IMR-90 (cell line): ENCODE measurements at regions not wholly inside any gene's neighbourhood (a gene's known extent, or its start where the extent isn't known, plus 50 kb on each side); places are given as distances from the start of the nearest gene placed in this dataset.
A peak's percentile ranks its signal among the peaks of the same experiment; 100 is the strongest.

Source experiments
- ATAC-seq: fragments of 200-7000 bp; cut with Tn5 transposase; 2 replicates; pipeline ENCODE4 v1.9.1; 2020; ENCODE audit warnings: low read depth, mild to moderate bottlenecking, moderate library complexity
- BruUV-seq: library from RNA; stranded (reverse); fragments of 400-500 nt; replicated peaks from 2 replicates; lab custom pipeline; 2021; lab: Mats Ljungman, UMichigan
- CTCF ChIA-PET: fragments of 300-600 bp; formaldehyde crosslinking; extraction: SDS; loops from one replicate; lab custom pipeline; 2021; ENCODE audit warnings: antibody characterized with exemption; lab: Yijun Ruan, JAX
- POLR2A ChIA-PET: fragments of 300-600 bp; sonication (Branson Sonifier 250); formaldehyde crosslinking; loops from one replicate; lab custom pipeline; 2022; ENCODE audit warnings: antibody characterized with exemption; ENCODE audit not compliant: unreplicated experiment; lab: Charles Lee
- DNase-seq: peaks from one replicate; pipeline ENCODE4 v3.0.0; 2013
- H2AFZ ChIP-seq: replicated peaks from 2 replicates; pipeline ENCODE3; 2013; ENCODE audit warnings: low read length, mild to moderate bottlenecking; ENCODE audit not compliant: poor library complexity
- H2AK5ac ChIP-seq: 2 replicates; pipeline ENCODE4 v1.6.1; 2013; ENCODE audit warnings: low read depth, low read length, inconsistent platforms
- H2AK9ac ChIP-seq: replicated peaks from 2 replicates; pipeline ENCODE3; 2013; ENCODE audit warnings: mild to moderate bottlenecking, low read depth, low read length, moderate library complexity; ENCODE audit not compliant: poor library complexity
- H2BK120ac ChIP-seq: 2 replicates; pipeline ENCODE4 v1.6.1; 2013; ENCODE audit warnings: low read depth, low read length, inconsistent platforms
- H2BK15ac ChIP-seq: 3 replicates; pipeline ENCODE4 v1.6.1; 2013; ENCODE audit warnings: low read depth, low read length, inconsistent platforms
- H2BK20ac ChIP-seq: 2 replicates; pipeline ENCODE4 v1.6.1; 2013; ENCODE audit warnings: low read depth, mild to moderate bottlenecking, inconsistent platforms, low read length, moderate library complexity
- H2BK5ac ChIP-seq: 2 replicates; pipeline ENCODE4 v1.6.1; 2013; ENCODE audit warnings: mild to moderate bottlenecking, low read depth, low read length, inconsistent platforms; ENCODE audit not compliant: poor library complexity, severe bottlenecking
- H3K14ac ChIP-seq: replicated peaks from 2 replicates; pipeline ENCODE4 v1.6.1; 2013; ENCODE audit warnings: low read depth, low read length, inconsistent platforms
- H3K18ac ChIP-seq: 2 replicates; pipeline ENCODE4 v1.6.1; 2013; ENCODE audit warnings: low read depth, low read length, control low read depth
- H3K23ac ChIP-seq: 2 replicates; pipeline ENCODE4 v1.6.1; 2013; ENCODE audit warnings: low read depth, low read length, inconsistent platforms
- H3K27ac ChIP-seq: 2 replicates; pipeline ENCODE4 v1.5.1; 2013; ENCODE audit warnings: mild to moderate bottlenecking, control low read depth, low read length; ENCODE audit not compliant: insufficient read depth
- H3K27me3 ChIP-seq: 2 replicates; pipeline ENCODE4 v1.6.1; 2013; ENCODE audit warnings: low read length; ENCODE audit not compliant: control insufficient read depth, insufficient read depth
- H3K36me3 ChIP-seq: 2 replicates; pipeline ENCODE4 v1.6.1; 2013; ENCODE audit warnings: low read length, mixed read lengths; ENCODE audit not compliant: control insufficient read depth, insufficient read depth
- H3K4ac ChIP-seq: 2 replicates; pipeline ENCODE4 v1.6.1; 2013; ENCODE audit warnings: low read depth, low read length, inconsistent platforms
- H3K4me1 ChIP-seq: 2 replicates; pipeline ENCODE4 v1.6.1; 2013; ENCODE audit warnings: low read length, mixed read lengths; ENCODE audit not compliant: control insufficient read depth, insufficient read depth
- H3K4me2 ChIP-seq: 2 replicates; pipeline ENCODE4 v1.6.1; 2013; ENCODE audit warnings: low read depth, mild to moderate bottlenecking, control low read depth, low read length, moderate library complexity
- H3K4me3 ChIP-seq: 2 replicates; pipeline ENCODE4 v1.5.1; 2013; ENCODE audit warnings: low read depth, mild to moderate bottlenecking, control low read depth, low read length, moderate library complexity; ENCODE audit not compliant: insufficient read depth
- H3K56ac ChIP-seq: 2 replicates; pipeline ENCODE4 v1.6.1; 2013; ENCODE audit warnings: low read length, inconsistent platforms; ENCODE audit not compliant: insufficient read depth; ENCODE audit errors: extremely low read depth
- H3K79me1 ChIP-seq, 2 experiments: 2 replicates each; pipeline ENCODE4 v1.6.1; 2013; ENCODE audit warnings: low read length in 2 of 2, inconsistent platforms in 1 of 2, low read depth in 1 of 2
- H3K9ac ChIP-seq: 2 replicates; pipeline ENCODE4 v1.6.1; 2013; ENCODE audit warnings: low read depth, low read length, control low read depth
- H3K9me1 ChIP-seq: 2 replicates; pipeline ENCODE4 v1.6.1; 2013; ENCODE audit warnings: low read length, inconsistent platforms; ENCODE audit not compliant: insufficient read depth
- H3K9me3 ChIP-seq: 2 replicates; pipeline ENCODE4 v1.6.1; 2013; ENCODE audit warnings: low read length; ENCODE audit not compliant: control insufficient read depth, insufficient read depth
- H4K20me1 ChIP-seq: 2 replicates; pipeline ENCODE4 v1.6.1; 2013; ENCODE audit warnings: low read length, inconsistent platforms; ENCODE audit not compliant: insufficient read depth
- H4K5ac ChIP-seq: 2 replicates; pipeline ENCODE4 v1.6.1; 2013; ENCODE audit warnings: mild to moderate bottlenecking, low read depth, low read length, control low read depth
- H4K8ac ChIP-seq, 2 experiments: 2 replicates each; pipeline ENCODE4 v1.6.1; 2013; ENCODE audit warnings: low read depth in 2 of 2, low read length in 2 of 2, control low read depth in 1 of 2, inconsistent platforms in 1 of 2
- H4K91ac ChIP-seq: 2 replicates; pipeline ENCODE4 v1.6.1; 2013; ENCODE audit warnings: low read depth, low read length, inconsistent platforms; ENCODE audit not compliant: insufficient read depth
- BHLHE40 ChIP-seq: fragments of 150-350 bp; IDR thresholded peaks from 2 replicates; pipeline ENCODE4 v1.6.1; 2016; ENCODE audit warnings: mild to moderate bottlenecking, low read depth, low read length
- CTCF ChIP-seq: conservative IDR thresholded peaks from 2 replicates; pipeline ENCODE4 v1.5.1; 2012; ENCODE audit warnings: mild to moderate bottlenecking, low read depth, low read length, improper control_type of control experiment
- FOS ChIP-seq: fragments of 150-350 bp; IDR thresholded peaks from 2 replicates; pipeline ENCODE4 v1.6.1; 2016; ENCODE audit warnings: low read depth, low read length
- MAFK ChIP-seq: IDR thresholded peaks from 2 replicates; pipeline ENCODE4 v1.6.1; 2012; ENCODE audit warnings: low read depth, low read length, improper control_type of control experiment
- MXI1 ChIP-seq: IDR thresholded peaks from 2 replicates; pipeline ENCODE4 v1.6.1; 2012; ENCODE audit warnings: low read depth, mild to moderate bottlenecking, low read length, moderate library complexity, borderline replicate concordance
- WGBS, 2 experiments: methylation state at CpG; one replicate each; pipeline versions ENCODE4 v1.1.5 to v1.1.7; 2013; ENCODE audit warnings: missing lambda C conversion rate in 2 of 2; ENCODE audit not compliant: insufficient read length in 1 of 2; ENCODE audit errors: extremely low coverage in 2 of 2; 5-methylcytosine and 5-hydroxymethylcytosine counted together
- dilution Hi-C: fragments of 300-500 bp; cut with HindIII; formaldehyde crosslinking; loops from one replicate; pipeline ENCODE4 v1.14.3; 2018; ENCODE audit warnings: low sequenced_read_pairs; ENCODE audit not compliant: unreplicated experiment
- in situ Hi-C: fragments of 300-500 bp; cut with MboI; formaldehyde crosslinking; loops from 3 replicates; pipeline ENCODE4 v1.14.3; 2019; ENCODE audit warnings: low sequenced_read_pairs, inconsistent platforms, mixed read lengths
- intact Hi-C: fragments of 100-400 bp; cut with micrococcal nuclease; formaldehyde crosslinking; loops from 2 replicates; pipeline ENCODE4 v1.10.0; 2022

GRCh38 chr2:15729709-15730544 lies 138.3 kb downstream of the DDX1 start:
- H2BK15ac ChIP-seq, result no peak overlapping the region
- no peak overlapping the region for H3K9ac ChIP-seq
- dilution Hi-C loops (no loop called here), in situ Hi-C loops (no loop called here), intact Hi-C loops (loop anchor here (10.0 kb wide), 1 partner anchor 895 kb away; no protein-coding TSS in a partner anchor)
- TF ChIP-seq FOS (no peak), MXI1 (no peak), MAFK (no peak), BHLHE40 (no peak), CTCF (no peak)
- no peak overlapping the region for H3K4ac ChIP-seq
- H3K27ac ChIP-seq, result no peak overlapping the region
- H4K20me1 ChIP-seq, result no peaks in the 10 kb centered on the region
- H3K56ac ChIP-seq, result no peak overlapping the region
- H3K4me2 ChIP-seq, result no peak overlapping the region
- H4K5ac ChIP-seq, result no peak overlapping the region
- H2AK9ac ChIP-seq, result no peak overlapping the region
- no peaks in the 10 kb centered on the region for H3K9me3 ChIP-seq
- no peak overlapping the region for H2BK20ac ChIP-seq
- no peak overlapping the region for H3K4me3 ChIP-seq
- CTCF ChIA-PET, result no interaction called here
- H3K4me1 ChIP-seq, result peaks cover 2% of the 10 kb centered on the region; the same call in 1 of the 2 replicates
- DNase-seq, result no peak
- H2BK5ac ChIP-seq, result no peak overlapping the region
- no peak for ATAC-seq
- no peaks in the 10 kb centered on the region for H3K9me1 ChIP-seq
- no peaks in the 10 kb centered on the region for H3K36me3 ChIP-seq
- no peak overlapping the region for H4K8ac ChIP-seq
- no peak overlapping the region for H3K23ac ChIP-seq
- no peak overlapping the region for H2AK5ac ChIP-seq
- H2AFZ ChIP-seq, result peak overlapping the region; percentile 51
- H3K18ac ChIP-seq, result no peak overlapping the region
- no peak overlapping the region for H2BK120ac ChIP-seq
- POLR2A ChIA-PET, result no interaction called here
- H4K91ac ChIP-seq, result no peak overlapping the region
- no peaks in the 10 kb centered on the region for H3K79me1 ChIP-seq
- peaks cover 14% of the 10 kb centered on the region for H3K27me3 ChIP-seq
- BruUV-seq, result no TSS peak
- 63% methylated on average over 3 of the region's 10 CpGs; no CpG with 5 or more reads in 1 of the 2 experiments for WGBS, 2 experiments
- no peak overlapping the region for H3K14ac ChIP-seq
